CD14-positive monocyte (primary cell): ENCODE measurements at regions not wholly inside any gene's neighbourhood (a gene's known extent, or its start where the extent isn't known, plus 50 kb on each side); places are given as distances from the start of the nearest gene placed in this dataset.

Source experiments
- DNase-seq, 3 donors: peaks; one replicate each; pipeline ENCODE4 v3.0.0-alpha.2; 2011 to 2022
- H2AFZ ChIP-seq: 2 replicates; pipeline ENCODE4 v1.6.0; 2012; ENCODE audit warnings: mild to moderate bottlenecking, low read depth, low read length, inconsistent platforms; ENCODE audit not compliant: insufficient read depth, poor library complexity, severe bottlenecking
- H3K27ac ChIP-seq, 2 donors: 1 replicate in 1 of 2; 2 replicates in 1 of 2; pipeline ENCODE4 v1.5.1; 2012 to 2013; ENCODE audit warnings: low read length in 2 of 2, control low read depth in 1 of 2, inconsistent platforms in 1 of 2, low read depth in 1 of 2, mild to moderate bottlenecking in 1 of 2
- H3K27me3 ChIP-seq, 2 donors: one replicate each; pipeline versions ENCODE4 v1.6.0 to v1.6.1; 2011 to 2013; ENCODE audit warnings: low read length in 2 of 2; ENCODE audit not compliant: control insufficient read depth in 2 of 2, insufficient read depth in 2 of 2
- H3K36me3 ChIP-seq, 2 donors: replicated peaks in 1 of 2; 1 replicate in 1 of 2; 2 replicates in 1 of 2; pipeline versions ENCODE4 v1.5.1 to v1.6.1; 2012 to 2013; ENCODE audit warnings: low read length in 2 of 2, control low read depth in 1 of 2, inconsistent platforms in 1 of 2, mild to moderate bottlenecking in 1 of 2; ENCODE audit not compliant: insufficient read depth in 2 of 2, control insufficient read depth in 1 of 2
- H3K4me1 ChIP-seq, 2 donors: 1 replicate in 1 of 2; 2 replicates in 1 of 2; pipeline versions ENCODE4 v1.5.1 to v1.6.1; 2012 to 2013; ENCODE audit warnings: low read length in 2 of 2, control low read depth in 1 of 2, inconsistent platforms in 1 of 2, mild to moderate bottlenecking in 1 of 2, moderate library complexity in 1 of 2; ENCODE audit not compliant: insufficient read depth in 2 of 2, control insufficient read depth in 1 of 2
- H3K4me2 ChIP-seq: replicated peaks from 2 replicates; pipeline ENCODE3; 2012; ENCODE audit warnings: low read length, moderate library complexity, mild to moderate bottlenecking; ENCODE audit not compliant: poor library complexity, severe bottlenecking; ENCODE audit errors: extremely low read depth
- H3K4me3 ChIP-seq, 3 experiments: fragments of 200-600 bp in 1 of 3; sonication (generic) in 1 of 3; replicated peaks in 1 of 3; 1 replicate in 2 of 3; 2 replicates in 1 of 3; pipeline ENCODE4 v1.5.1; 2011 to 2013; ENCODE audit warnings: low read length in 3 of 3, mild to moderate bottlenecking in 3 of 3, control low read depth in 2 of 3, low read depth in 2 of 3, inconsistent platforms in 1 of 3, moderate library complexity in 1 of 3
- H3K79me2 ChIP-seq: 2 replicates; pipeline ENCODE4 v1.6.0; 2012; ENCODE audit warnings: mild to moderate bottlenecking, control low read depth, inconsistent platforms, low read length, moderate library complexity; ENCODE audit not compliant: insufficient read depth
- H3K9ac ChIP-seq: 2 replicates; pipeline ENCODE4 v1.6.0; 2017; ENCODE audit warnings: low read length, mild to moderate bottlenecking; ENCODE audit not compliant: insufficient read depth, poor library complexity, severe bottlenecking
- H3K9me3 ChIP-seq, 2 donors: replicated peaks in 1 of 2; 1 replicate in 1 of 2; 2 replicates in 1 of 2; pipeline versions ENCODE4 v1.5.1 to v1.6.1; 2012 to 2013; ENCODE audit warnings: low read length in 2 of 2, control low read depth in 1 of 2; ENCODE audit not compliant: control insufficient read depth in 1 of 2, insufficient read depth in 1 of 2
- H4K20me1 ChIP-seq: 2 replicates; pipeline ENCODE4 v1.6.0; 2012; ENCODE audit warnings: mild to moderate bottlenecking, low read length, control low read depth, moderate library complexity; ENCODE audit not compliant: insufficient read depth
- H3K27ac Mint-ChIP-seq, 7 donors: one replicate each; pipeline ENCODE4 v1.8.0; 2020; ENCODE audit warnings: mild to moderate bottlenecking in 7 of 7, mixed read lengths in 7 of 7, moderate library complexity in 6 of 7, inconsistent platforms in 2 of 7
- H3K27me3 Mint-ChIP-seq, 3 donors: one replicate each; pipeline ENCODE4 v1.8.0; 2021 to 2022; ENCODE audit warnings: low read depth in 3 of 3, mild to moderate bottlenecking in 3 of 3, mixed read lengths in 3 of 3, moderate library complexity in 3 of 3, inconsistent platforms in 1 of 3
- H3K36me3 Mint-ChIP-seq, 2 donors: one replicate each; pipeline ENCODE4 v1.8.0; 2020; ENCODE audit warnings: mixed read lengths in 2 of 2, inconsistent platforms in 1 of 2, mild to moderate bottlenecking in 1 of 2
- H3K4me1 Mint-ChIP-seq: one replicate; pipeline ENCODE4 v1.8.0; 2020; ENCODE audit warnings: mild to moderate bottlenecking, mixed read lengths
- H3K4me3 Mint-ChIP-seq, 2 donors: one replicate each; pipeline ENCODE4 v1.8.0; 2020; ENCODE audit warnings: mild to moderate bottlenecking in 2 of 2, mixed read lengths in 2 of 2, moderate library complexity in 1 of 2
- H3K9me3 Mint-ChIP-seq, 7 donors: one replicate each; pipeline ENCODE4 v1.8.0; 2020 to 2022; ENCODE audit warnings: mixed read lengths in 7 of 7, mild to moderate bottlenecking in 6 of 7, moderate library complexity in 6 of 7, inconsistent platforms in 2 of 7
- WGBS: methylation state at CpG from one replicate; pipeline ENCODE4 v1.1.5; 2013; ENCODE audit warnings: missing lambda C conversion rate; ENCODE audit not compliant: insufficient coverage; 5-methylcytosine and 5-hydroxymethylcytosine counted together
- intact Hi-C, 2 donors: fragments of 100-400 bp; cut with micrococcal nuclease; formaldehyde crosslinking; loops; one replicate each; pipeline versions ENCODE4 v1.15.0 to v1.15.1; 2023
- TF ChIP-seq, protein P1 (sequence below): fragments of 200-600 bp; IDR thresholded peaks from one replicate; pipeline ENCODE4 v1.8.0; 2022; ENCODE audit warnings: antibody characterized with exemption, mild to moderate bottlenecking

DNA sequence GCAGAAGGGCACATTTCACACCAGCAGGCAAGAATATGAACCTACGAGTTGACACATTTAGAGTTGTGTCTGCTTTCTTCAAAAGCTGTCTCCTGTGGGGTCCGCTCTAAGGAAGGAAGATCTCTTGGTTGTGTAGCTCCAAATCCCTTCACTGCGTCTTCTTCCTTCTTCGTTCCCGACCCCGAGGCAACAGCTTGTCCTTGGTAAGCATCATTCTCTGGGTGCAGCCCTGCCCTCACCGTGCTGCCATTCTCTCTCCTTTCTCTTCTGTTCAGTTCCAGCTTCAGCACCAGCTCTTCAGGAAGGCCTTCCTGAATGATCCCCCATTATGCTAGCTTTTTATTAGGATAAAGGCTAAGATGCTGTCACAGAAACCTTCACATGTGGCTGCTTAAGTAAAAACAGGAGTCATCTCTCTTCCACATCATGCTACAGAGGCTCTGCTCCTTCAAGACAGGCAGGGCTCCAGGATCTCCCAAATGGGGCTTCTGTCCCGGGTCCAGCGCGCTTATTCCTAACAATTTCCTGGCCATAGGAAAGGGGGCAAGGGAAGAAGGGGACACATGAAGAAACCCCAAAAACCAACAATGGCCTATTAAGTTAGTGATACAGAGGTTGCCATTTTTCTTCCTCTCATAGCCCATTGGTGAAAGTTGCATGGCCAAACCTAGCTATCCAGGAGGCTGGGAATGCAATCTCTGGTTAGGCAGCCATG, 52.2 kb upstream of the SHH start:
- no peak overlapping the region for H3K4me3 Mint-ChIP-seq
- no peaks in the 10 kb centered on the region for H3K36me3 Mint-ChIP-seq
- H3K27me3 Mint-ChIP-seq: peaks cover 2 to 12% (median 5%) of the 10 kb centered on the region in 3 donors

DNA sequence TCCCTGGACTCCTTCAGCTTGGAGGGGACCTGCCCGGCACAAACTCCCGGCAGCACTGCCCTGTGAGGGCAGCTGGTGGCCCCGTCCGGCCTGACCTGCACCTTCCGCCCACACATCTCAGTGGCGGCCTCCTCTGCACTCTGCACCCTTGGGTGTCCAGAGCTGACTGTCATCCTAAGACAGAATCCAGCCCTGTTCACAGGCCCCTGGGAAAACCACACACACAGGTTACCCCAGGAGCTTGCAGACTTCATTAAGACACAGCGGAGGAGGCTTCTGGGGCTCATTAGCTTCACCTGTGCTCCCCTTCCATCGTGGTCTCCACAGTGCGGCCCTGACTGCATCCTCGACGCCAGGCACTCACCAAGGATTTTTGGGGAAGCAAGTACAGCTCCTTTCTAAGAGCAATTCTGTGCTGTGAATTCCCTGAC, 51.5 kb upstream of the SHH start:
- TF ChIP-seq, protein P1, sequence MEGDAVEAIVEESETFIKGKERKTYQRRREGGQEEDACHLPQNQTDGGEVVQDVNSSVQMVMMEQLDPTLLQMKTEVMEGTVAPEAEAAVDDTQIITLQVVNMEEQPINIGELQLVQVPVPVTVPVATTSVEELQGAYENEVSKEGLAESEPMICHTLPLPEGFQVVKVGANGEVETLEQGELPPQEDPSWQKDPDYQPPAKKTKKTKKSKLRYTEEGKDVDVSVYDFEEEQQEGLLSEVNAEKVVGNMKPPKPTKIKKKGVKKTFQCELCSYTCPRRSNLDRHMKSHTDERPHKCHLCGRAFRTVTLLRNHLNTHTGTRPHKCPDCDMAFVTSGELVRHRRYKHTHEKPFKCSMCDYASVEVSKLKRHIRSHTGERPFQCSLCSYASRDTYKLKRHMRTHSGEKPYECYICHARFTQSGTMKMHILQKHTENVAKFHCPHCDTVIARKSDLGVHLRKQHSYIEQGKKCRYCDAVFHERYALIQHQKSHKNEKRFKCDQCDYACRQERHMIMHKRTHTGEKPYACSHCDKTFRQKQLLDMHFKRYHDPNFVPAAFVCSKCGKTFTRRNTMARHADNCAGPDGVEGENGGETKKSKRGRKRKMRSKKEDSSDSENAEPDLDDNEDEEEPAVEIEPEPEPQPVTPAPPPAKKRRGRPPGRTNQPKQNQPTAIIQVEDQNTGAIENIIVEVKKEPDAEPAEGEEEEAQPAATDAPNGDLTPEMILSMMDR: no peak
- no peak overlapping the region for H3K27ac ChIP-seq
- no peaks in the 10 kb centered on the region for H3K9me3 ChIP-seq
- Mint-ChIP-seq H3K9me3 (peaks cover 0 to 2% (median 0%) of the 10 kb centered on the region in 7 donors), H3K27ac (no peak overlapping the region), H3K4me3 (no peak overlapping the region), H3K36me3 (no peaks in the 10 kb centered on the region), H3K4me1 (no peaks in the 10 kb centered on the region), H3K27me3 (peaks cover 2 to 12% (median 5%) of the 10 kb centered on the region in 3 donors)
- WGBS: 94% methylated on average over 10 of the region's 11 CpGs
- no peak overlapping the region for H3K9ac ChIP-seq
- H4K20me1 ChIP-seq: no peaks in the 10 kb centered on the region
- no peaks in the 10 kb centered on the region for H3K27me3 ChIP-seq
- DNase-seq: no peak
- H2AFZ ChIP-seq: no peak overlapping the region
- H3K4me2 ChIP-seq: no peak overlapping the region
- intact Hi-C loops: no loop called here
- no peaks in the 10 kb centered on the region for H3K36me3 ChIP-seq
- H3K4me1 ChIP-seq: no peaks in the 10 kb centered on the region
- no peak overlapping the region for H3K4me3 ChIP-seq
- H3K79me2 ChIP-seq: no peaks in the 10 kb centered on the region

More for the DNA sequence above, 52.2 kb upstream of the SHH start:
- Histone ChIP-seq H4K20me1 (no peaks in the 10 kb centered on the region), H3K4me2 (no peak overlapping the region), H3K9me3 (no peaks in the 10 kb centered on the region), H3K79me2 (no peaks in the 10 kb centered on the region), H3K4me1 (no peaks in the 10 kb centered on the region), H3K4me3 (no peak overlapping the region), H3K27ac (no peak overlapping the region), H2AFZ (no peak overlapping the region), H3K27me3 (no peaks in the 10 kb centered on the region), H3K9ac (no peak overlapping the region), H3K36me3 (no peaks in the 10 kb centered on the region)
- intact Hi-C loops: no loop called here
- TF ChIP-seq, protein P1: no peak
- Mint-ChIP-seq H3K27ac (no peak overlapping the region), H3K9me3 (peaks cover 0 to 2% (median 1%) of the 10 kb centered on the region in 7 donors), H3K4me1 (no peaks in the 10 kb centered on the region)
- 90% methylated on average over 6 of the region's 10 CpGs for WGBS
- DNase-seq: no peak
